GM19395 (cell line): ENCODE measurements at regions not wholly inside any gene's neighbourhood (a gene's known extent, or its start where the extent isn't known, plus 50 kb on each side); places are given as distances from the start of the nearest gene placed in this dataset.
"Not testable (repeated sequence)": the region's sequence is repeated elsewhere in the genome, so short reads cannot be mapped to it uniquely, and the experiment has no call there.

ENCODE experiments used
- ATAC-seq: cut with Tn5 transposase; IDR thresholded peaks from one replicate; pipeline ENCODE4 v1.9.1; 2021; ENCODE audit warnings: mild to moderate bottlenecking, moderate library complexity; ENCODE audit not compliant: unreplicated experiment

GRCh38 chr22:49349181-49349835, 478.4 kb downstream of the BRD1 start:
- ATAC-seq = no peak

- no peak for ATAC-seq
Observed at GRCh38 chr22:49348631-49349030, 479.0 kb downstream of the BRD1 start.

- no peak for ATAC-seq
Observed at GRCh38 chr22:49347376-49347775, 480.3 kb downstream of the BRD1 start.

- no peak for ATAC-seq
Observed at GRCh38 chr22:49345896-49346295, 481.8 kb downstream of the BRD1 start.

GRCh38 chr22:49344656-49345055, 483.0 kb downstream of the BRD1 start:
- no peak for ATAC-seq

GRCh38 chr22:49344161-49344560, 483.5 kb downstream of the BRD1 start:
- no peak for ATAC-seq

- ATAC-seq = no peak
Observed at GRCh38 chr22:49340406-49340805, 487.3 kb downstream of the BRD1 start.

GRCh38 chr22:49336483-49336882, 491.2 kb downstream of the BRD1 start:
- ATAC-seq = not testable (repeated sequence)

GRCh38 chr22:49334976-49335375, 492.7 kb downstream of the BRD1 start:
- ATAC-seq = no peak

GRCh38 chr22:49334449-49334789, 493.3 kb downstream of the BRD1 start:
- no peak for ATAC-seq

- no peak for ATAC-seq
Observed at GRCh38 chr22:49333206-49333605, 494.5 kb downstream of the BRD1 start.

- ATAC-seq = no peak
Observed at GRCh38 chr22:49332691-49333090, 495.0 kb downstream of the BRD1 start.

GRCh38 chr22:49331878-49332277, 495.8 kb downstream of the BRD1 start:
- no peak for ATAC-seq

- ATAC-seq = no peak
Observed at GRCh38 chr22:49331223-49331815, 496.4 kb downstream of the BRD1 start.

GRCh38 chr22:49330421-49331222, 497.1 kb downstream of the BRD1 start:
- no peak for ATAC-seq

- ATAC-seq = no peak
Observed at GRCh38 chr22:49329636-49330035, 498.0 kb downstream of the BRD1 start.

- no peak for ATAC-seq
Observed at GRCh38 chr22:49328630-49329405, 498.9 kb downstream of the BRD1 start.

- ATAC-seq = no peak
Observed at GRCh38 chr22:49328118-49328475, 499.6 kb downstream of the BRD1 start.

GRCh38 chr22:49327411-49328117, 500.1 kb downstream of the BRD1 start:
- ATAC-seq = no peak

- ATAC-seq = no peak
Observed at GRCh38 chr22:49326558-49326957, 501.1 kb downstream of the BRD1 start.
